SU-DHL-6 (cell line): ENCODE measurements at regions not wholly inside any gene's neighbourhood (a gene's known extent, or its start where the extent isn't known, plus 50 kb on each side); places are given as distances from the start of the nearest gene placed in this dataset.

Experiments
- CTCF ChIP-seq: fragments of 200-600 bp; sonication (generic); IDR thresholded peaks from one replicate; pipeline ENCODE4 v1.5.1; 2017; ENCODE audit warnings: antibody characterized with exemption, mild to moderate bottlenecking, low read length, moderate library complexity; ENCODE audit not compliant: insufficient read depth, poor library complexity, severe bottlenecking
- EZH2phosphoT487 ChIP-seq: fragments of 200-600 bp; sonication (generic), shearing (Covaris generic); conservative IDR thresholded peaks from 2 replicates; pipeline ENCODE4 v1.6.1; 2018; ENCODE audit warnings: mild to moderate bottlenecking, antibody characterized with exemption, low read length, moderate library complexity, mixed read lengths

- TF ChIP-seq CTCF (no peak), EZH2phosphoT487 (no peak)
Observed at GRCh38 chr5:56405116-56405908, 172.2 kb upstream of the ANKRD55 start.
